GM12878 (cell line): ENCODE measurements at regions not wholly inside any gene's neighbourhood (a gene's known extent, or its start where the extent isn't known, plus 50 kb on each side); places are given as distances from the start of the nearest gene placed in this dataset.

Experiments used
- BMI1 ChIP-seq: fragments of 450-650 bp; IDR thresholded peaks from 2 replicates; pipeline ENCODE4 v1.6.1; 2016; ENCODE audit warnings: mild to moderate bottlenecking, moderate library complexity, borderline replicate concordance
- E2F4 ChIP-seq: IDR thresholded peaks from 2 replicates; pipeline ENCODE4 v1.6.1; 2012; ENCODE audit warnings: low read depth, low read length, improper control_type of control experiment
- ESRRA ChIP-seq: IDR thresholded peaks from 2 replicates; pipeline ENCODE4 v1.6.1; 2012; ENCODE audit warnings: mild to moderate bottlenecking, low read length, improper control_type of control experiment
- FOS ChIP-seq: IDR thresholded peaks from 3 replicates; pipeline ENCODE4 v1.6.1; 2011; ENCODE audit warnings: borderline replicate concordance; ENCODE audit not compliant: insufficient read length; ENCODE audit errors: extremely low read depth
- POLR2AphosphoS5 ChIP-seq: IDR thresholded peaks from 2 replicates; pipeline ENCODE4 v1.6.1; 2011; ENCODE audit warnings: mild to moderate bottlenecking, low read length, inconsistent platforms
- RBBP5 ChIP-seq: fragments of 200-600 bp; sonication (generic); conservative IDR thresholded peaks from 2 replicates; pipeline ENCODE4 v1.6.1; 2016
- SRF ChIP-seq, 2 experiments: IDR thresholded peaks; 2 replicates each; pipeline ENCODE4 v1.6.1; 2011; ENCODE audit warnings: low read depth in 2 of 2, low read length in 2 of 2, mild to moderate bottlenecking in 1 of 2, moderate library complexity in 1 of 2
- TBL1XR1 ChIP-seq: IDR thresholded peaks from 2 replicates; pipeline ENCODE4 v1.6.1; 2012; ENCODE audit warnings: low read depth, low read length, improper control_type of control experiment
- TF ChIP-seq, protein P1 (sequence below), 3 experiments: IDR thresholded peaks in 2 of 3; conservative IDR thresholded peaks in 1 of 3; 2 replicates each; pipeline ENCODE4 v1.5.1; 2011; ENCODE audit warnings: low read depth in 3 of 3, low read length in 3 of 3, mild to moderate bottlenecking in 3 of 3, control low read depth in 2 of 3, moderate library complexity in 2 of 3, inconsistent platforms in 1 of 3, mixed read lengths in 1 of 3; ENCODE audit not compliant: control insufficient read depth in 2 of 3, insufficient read depth in 1 of 3; ENCODE audit errors: extremely low read depth in 1 of 3

GRCh38 chr17:13885550-13885949 is 183.8 kb upstream of the COX10 start:
- TF ChIP-seq E2F4 (no peak), RBBP5 (no peak), SRF (IDR thresholded peaks at IDR 0.05; ENCODE audit: low read depth in 2 of 2, low read length in 2 of 2) (no peak), POLR2AphosphoS5 (no peak), ESRRA (no peak), BMI1 (no peak), TBL1XR1 (no peak), FOS (no peak)
- TF ChIP-seq, protein P1, sequence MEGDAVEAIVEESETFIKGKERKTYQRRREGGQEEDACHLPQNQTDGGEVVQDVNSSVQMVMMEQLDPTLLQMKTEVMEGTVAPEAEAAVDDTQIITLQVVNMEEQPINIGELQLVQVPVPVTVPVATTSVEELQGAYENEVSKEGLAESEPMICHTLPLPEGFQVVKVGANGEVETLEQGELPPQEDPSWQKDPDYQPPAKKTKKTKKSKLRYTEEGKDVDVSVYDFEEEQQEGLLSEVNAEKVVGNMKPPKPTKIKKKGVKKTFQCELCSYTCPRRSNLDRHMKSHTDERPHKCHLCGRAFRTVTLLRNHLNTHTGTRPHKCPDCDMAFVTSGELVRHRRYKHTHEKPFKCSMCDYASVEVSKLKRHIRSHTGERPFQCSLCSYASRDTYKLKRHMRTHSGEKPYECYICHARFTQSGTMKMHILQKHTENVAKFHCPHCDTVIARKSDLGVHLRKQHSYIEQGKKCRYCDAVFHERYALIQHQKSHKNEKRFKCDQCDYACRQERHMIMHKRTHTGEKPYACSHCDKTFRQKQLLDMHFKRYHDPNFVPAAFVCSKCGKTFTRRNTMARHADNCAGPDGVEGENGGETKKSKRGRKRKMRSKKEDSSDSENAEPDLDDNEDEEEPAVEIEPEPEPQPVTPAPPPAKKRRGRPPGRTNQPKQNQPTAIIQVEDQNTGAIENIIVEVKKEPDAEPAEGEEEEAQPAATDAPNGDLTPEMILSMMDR (IDR thresholded peaks at IDR 0.05 in 2 of 3, conservative IDR thresholded peaks at IDR 0.05 in 1 of 3; ENCODE audit: control insufficient read depth in 2 of 3, extremely low read depth in 1 of 3, insufficient read depth in 1 of 3, low read depth in 3 of 3, low read length in 3 of 3) = no peak
